Epidermal melanocyte (primary cell): ENCODE measurements at regions not wholly inside any gene's neighbourhood (a gene's known extent, or its start where the extent isn't known, plus 50 kb on each side); places are given as distances from the start of the nearest gene placed in this dataset.

Source experiments
- DNase-seq: peaks from one replicate; pipeline ENCODE4 v3.0.0; 2011; ENCODE audit warnings: low spot score; ENCODE audit not compliant: insufficient read length

- no peak for DNase-seq
Observed at GRCh38 chr12:66848967-66849366, 170.1 kb upstream of the GRIP1 start.

DNA sequence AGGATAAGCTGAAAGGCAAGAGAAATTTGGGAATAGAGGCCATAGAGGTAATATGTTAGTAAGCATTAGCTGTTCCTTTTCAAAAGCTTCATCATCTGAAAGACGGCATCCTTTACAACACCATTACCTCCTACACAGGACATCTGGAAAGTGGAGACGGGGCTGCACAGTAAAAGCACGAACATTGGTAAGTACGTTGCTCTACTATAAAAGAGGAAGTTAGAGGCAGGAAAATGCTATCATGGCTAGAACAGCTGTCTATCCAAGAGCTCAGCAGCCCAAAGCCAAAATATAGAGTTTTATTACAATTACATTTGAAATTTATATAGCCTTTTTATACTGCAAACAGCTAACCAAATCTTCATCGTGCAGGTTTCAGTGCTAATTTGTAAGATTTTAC is 172.3 kb upstream of the GRIP1 start:
- DNase-seq, result no peak

DNA sequence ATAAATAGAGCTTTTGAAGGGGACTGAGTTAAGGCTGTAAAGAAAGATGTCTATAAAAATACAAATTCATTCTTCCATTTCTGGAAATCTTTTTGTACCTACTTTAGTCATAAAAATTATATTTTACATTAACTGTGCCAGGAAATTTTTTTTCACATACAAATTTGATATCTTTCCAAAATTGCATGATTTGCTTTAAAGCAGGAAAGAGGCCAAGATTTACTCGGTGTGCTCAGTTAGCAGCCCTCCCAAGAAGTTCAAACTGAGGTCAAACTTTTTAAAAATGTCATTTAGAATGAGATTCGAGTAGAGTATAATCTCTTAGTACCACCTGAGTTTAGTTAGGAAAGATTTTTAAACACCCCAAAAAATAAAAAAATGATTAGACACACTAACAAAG is 173.2 kb upstream of the GRIP1 start:
- DNase-seq, result no peak

- no peak for DNase-seq
Observed at GRCh38 chr12:66852765-66853164, 173.9 kb upstream of the GRIP1 start.

DNA sequence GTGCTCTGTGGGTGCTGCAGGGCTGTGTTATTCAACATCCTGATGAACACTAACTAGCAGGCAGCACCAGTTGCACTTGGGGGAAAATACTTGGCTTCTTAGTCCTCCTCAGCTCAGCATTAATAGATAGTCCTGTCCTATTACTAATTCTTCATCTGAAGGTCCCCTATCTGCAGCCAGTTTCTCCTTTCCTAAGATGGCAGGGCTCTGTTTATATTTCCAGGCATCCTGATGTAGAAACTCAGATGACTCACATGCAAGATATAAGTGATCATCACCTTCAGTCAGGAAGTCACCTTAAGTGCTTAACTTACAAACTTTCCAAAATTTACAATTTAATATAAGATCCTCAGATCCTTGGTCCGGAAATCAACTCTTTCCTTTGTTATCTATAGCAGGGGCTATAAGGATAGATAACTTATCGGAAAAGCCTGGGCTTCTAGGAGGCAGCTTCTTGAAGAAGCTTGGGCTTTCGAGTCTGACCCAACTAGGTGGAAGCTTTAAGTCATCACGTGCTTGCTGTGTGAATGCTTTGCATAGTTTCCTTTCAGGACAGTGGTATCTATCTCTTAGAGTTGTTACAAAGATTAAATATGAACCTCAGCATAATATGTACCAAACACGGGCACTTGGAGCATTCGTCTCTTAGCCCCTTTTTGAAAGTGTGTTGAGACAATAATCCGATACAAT is 181.0 kb upstream of the GRIP1 start:
- DNase-seq, result no peak

- DNase-seq, result peak; percentile 31
Observed at GRCh38 chr12:66860752-66861750, 182.2 kb upstream of the GRIP1 start.

DNA sequence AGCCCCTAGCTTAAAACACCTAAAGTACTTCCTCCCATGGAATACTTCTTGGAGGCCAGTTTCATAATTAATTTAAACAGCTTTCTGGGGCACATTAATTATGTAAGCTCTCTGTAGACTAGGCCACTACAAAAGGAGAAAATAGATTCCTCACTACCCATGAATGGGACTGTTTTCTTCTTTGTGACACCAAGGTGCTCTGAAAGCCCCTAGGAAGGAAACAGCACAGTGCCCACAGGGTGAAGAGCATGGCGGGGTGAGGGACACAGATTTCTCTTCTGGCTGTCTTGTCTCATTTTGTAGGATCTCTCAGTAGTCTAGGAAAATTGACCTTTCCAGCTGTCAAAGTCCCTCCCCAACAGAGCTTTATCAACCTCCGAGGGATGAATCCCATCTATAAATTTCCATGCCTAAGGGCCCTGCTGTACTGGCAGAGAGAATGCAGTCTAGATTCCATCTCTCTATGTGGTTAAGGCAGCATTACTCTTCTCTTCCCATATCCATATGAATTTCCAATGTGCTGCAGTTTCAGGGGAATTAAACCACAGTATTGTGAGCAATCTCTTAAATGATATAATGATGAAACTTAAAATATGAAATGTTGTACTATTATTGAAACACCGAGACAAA is 183.6 kb upstream of the GRIP1 start:
- DNase-seq, result no peak

DNA sequence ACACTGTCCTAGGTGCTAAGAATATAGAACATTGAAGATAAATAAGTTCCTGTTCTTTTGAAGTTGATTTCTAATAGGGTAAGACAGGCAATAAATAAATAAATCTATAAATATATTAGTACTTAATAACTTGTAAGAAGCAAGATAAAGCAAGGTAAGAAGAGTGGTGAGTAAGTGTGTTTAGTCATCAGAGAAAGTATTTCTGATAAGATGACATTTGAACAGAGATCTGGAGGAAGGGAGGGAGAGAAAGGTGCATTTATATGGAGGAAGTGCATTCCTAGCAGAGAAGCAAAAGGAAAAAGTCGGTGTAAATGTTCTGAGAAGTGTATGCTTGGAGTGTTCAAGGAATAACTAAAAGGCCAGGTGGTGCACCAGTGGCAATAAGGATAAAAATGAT is 184.4 kb upstream of the GRIP1 start:
- no peak for DNase-seq

DNA sequence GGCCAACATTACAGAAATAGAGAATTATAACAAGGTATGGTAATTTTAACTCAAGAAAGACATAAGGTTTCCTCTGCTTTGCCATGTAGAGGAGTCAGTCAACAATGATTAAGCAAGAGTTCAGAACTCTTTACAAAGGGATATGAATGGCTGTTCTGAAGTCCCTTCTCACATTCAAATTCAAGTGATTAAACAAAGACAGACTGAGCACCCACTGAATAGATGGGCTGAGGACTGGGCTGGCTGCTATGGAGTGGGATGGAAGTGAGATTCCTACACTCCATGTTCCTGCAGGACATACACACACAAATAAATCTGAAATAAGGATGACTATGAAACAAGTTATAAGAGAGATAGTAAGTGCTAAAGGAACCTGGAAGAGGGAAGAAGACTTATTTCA is 199.0 kb upstream of the GRIP1 start:
- DNase-seq, result no peak

GRCh38 chr12:66879409-66879808 is 200.5 kb upstream of the GRIP1 start:
- DNase-seq, result no peak

DNA sequence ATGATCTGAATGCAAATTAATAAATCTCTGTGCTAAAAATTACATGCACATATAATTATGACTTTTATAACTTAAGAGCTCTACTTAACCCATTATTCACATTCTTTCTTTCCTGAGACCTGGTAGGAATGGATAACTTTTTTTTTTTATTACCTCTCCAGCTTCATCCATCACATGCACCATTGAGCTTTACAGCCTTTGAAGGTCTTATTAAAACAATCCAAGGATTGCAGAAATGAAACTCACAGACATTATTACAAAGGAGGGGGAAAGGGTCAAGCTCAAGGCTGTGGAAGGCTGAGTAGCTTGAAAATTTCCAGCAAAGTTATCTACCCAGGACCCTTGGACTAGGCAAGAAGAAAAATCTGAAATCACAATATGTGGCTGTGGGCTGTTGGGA is 202.5 kb upstream of the GRIP1 start:
- no peak for DNase-seq

GRCh38 chr12:66884091-66884490 is 205.2 kb upstream of the GRIP1 start:
- no peak for DNase-seq

- no peak for DNase-seq
Observed at GRCh38 chr12:66885115-66885875, 206.4 kb upstream of the GRIP1 start.

DNA sequence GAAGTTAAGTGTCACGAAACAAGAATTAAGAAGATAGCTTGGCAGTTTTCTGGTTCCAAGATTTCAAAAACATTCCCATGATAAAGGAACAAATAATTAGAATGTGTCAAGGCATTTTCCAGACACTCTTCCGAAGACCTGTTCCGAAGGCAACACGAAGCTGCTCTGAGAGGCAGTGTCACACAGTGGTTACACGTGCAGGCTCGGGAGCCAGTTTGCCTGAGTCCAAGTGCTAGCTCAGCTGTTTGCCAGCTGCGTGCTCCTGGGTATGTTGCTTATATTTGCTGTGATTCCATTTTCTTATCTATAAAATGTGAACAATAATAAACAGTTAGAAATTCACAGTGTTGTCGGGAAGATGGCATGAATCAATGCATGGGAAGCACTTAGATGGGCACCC is 217.9 kb upstream of the GRIP1 start:
- DNase-seq, result no peak

- no peak for DNase-seq
Observed at GRCh38 chr12:66898700-66899469, 220.0 kb upstream of the GRIP1 start.

DNA sequence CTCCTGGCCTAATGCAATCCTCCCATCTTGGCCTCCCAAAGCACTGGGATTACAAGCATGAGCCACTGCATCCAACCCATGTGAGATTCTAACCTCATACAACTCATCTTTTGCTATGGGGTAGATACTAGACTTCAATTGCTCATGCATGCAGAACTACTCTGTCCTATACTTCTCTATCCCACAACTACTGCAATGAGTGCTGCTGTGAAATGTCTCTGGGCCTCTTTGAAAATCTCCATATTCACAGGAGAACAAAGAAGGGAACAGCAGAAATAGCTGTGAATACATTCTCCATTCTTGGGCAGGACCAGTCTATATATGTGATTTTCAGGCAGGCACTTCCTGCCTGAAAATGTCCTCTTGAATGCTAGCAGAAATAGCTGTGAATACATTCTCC is 220.7 kb upstream of the GRIP1 start:
- DNase-seq, result no peak

- DNase-seq, result no peak
Observed at GRCh38 chr12:66900616-66901015, 221.7 kb upstream of the GRIP1 start.

DNA sequence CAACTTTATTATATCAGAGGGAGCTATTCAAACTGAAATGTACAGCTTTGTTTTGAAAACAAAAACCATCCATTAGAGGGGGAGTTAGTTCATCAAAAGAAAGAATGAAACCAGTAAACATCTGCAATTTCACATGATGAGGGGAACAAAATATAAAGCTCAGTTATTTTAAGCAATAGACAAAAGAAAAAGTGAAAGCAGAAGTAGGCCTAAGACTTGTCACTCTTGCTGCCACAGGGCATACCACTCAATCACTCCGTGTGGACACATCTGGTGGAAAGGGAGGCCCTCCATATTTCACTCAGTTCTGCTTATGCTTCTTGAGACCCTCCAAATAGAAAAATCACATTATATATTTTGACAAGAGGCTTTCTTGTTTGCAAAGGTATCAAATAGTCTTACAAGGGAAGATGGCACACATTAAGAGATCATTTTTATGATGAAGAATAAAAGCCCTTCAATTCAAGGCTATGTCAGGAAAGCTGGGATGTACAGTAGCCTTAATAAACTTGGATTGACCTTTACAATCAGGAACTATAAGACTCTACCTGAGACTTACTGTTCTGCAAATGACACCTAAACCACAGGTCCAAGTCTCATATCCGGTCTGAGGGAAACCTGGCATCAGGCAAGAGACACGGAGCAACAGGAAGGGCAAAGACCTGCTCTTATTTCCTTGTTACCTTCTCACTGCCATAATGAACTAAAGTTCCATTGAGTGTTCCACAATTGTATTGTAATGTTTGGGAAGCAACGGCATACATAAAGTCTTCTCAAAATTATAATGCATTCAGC is 222.5 kb upstream of the GRIP1 start:
- no peak for DNase-seq

- no peak for DNase-seq
Observed at GRCh38 chr12:66902020-66902419, 223.1 kb upstream of the GRIP1 start.
